ENCODE measurements at regions not wholly inside any gene's neighbourhood (a gene's known extent, or its start where the extent isn't known, plus 50 kb on each side); places are given as distances from the start of the nearest gene placed in this dataset.
"Not testable (repeated sequence)": the region's sequence is repeated elsewhere in the genome, so short reads cannot be mapped to it uniquely, and the experiment has no call there.

- H3K4me3 ChIP-seq (ENCODE audit: low read depth, low read length) = no peak overlapping the region
- H3K27me3 ChIP-seq (ENCODE audit: control insufficient read depth, insufficient read depth, low read length) = no peaks in the 10 kb centered on the region
- FAIRE-seq (peak; percentile 32), DNase-seq (ENCODE audit: low read depth) (peak; percentile 44)
- H3K36me3 ChIP-seq (ENCODE audit: control insufficient read depth, insufficient read depth, low read length) = no peaks in the 10 kb centered on the region
- TF ChIP-seq CTCF (IDR thresholded peaks at IDR 0.05; ENCODE audit: insufficient read depth, low read length, severe bottlenecking) = no peak
These were observed 337.8 kb upstream of the CDH5 start for GRCh38 chr16:66028510-66029216.

- FAIRE-seq (no peak), DNase-seq (ENCODE audit: low read depth) (no peak)
- TF ChIP-seq CTCF (IDR thresholded peaks at IDR 0.05; ENCODE audit: insufficient read depth, low read length, severe bottlenecking) = no peak
- no peak overlapping the region for H3K4me3 ChIP-seq (ENCODE audit: low read depth, low read length)
- no peaks in the 10 kb centered on the region for H3K36me3 ChIP-seq (ENCODE audit: control insufficient read depth, insufficient read depth, low read length)
- H3K27me3 ChIP-seq (ENCODE audit: control insufficient read depth, insufficient read depth, low read length) = no peaks in the 10 kb centered on the region
These were observed 339.6 kb upstream of the CDH5 start for GRCh38 chr16:66026787-66027330.

- peak; percentile 56 for TF ChIP-seq CTCF (IDR thresholded peaks at IDR 0.05; ENCODE audit: insufficient read depth, low read length, severe bottlenecking)
- no peaks in the 10 kb centered on the region for H3K27me3 ChIP-seq (ENCODE audit: control insufficient read depth, insufficient read depth, low read length)
- no peaks in the 10 kb centered on the region for H3K36me3 ChIP-seq (ENCODE audit: control insufficient read depth, insufficient read depth, low read length)
- H3K4me3 ChIP-seq (ENCODE audit: low read depth, low read length) = no peak overlapping the region
- DNase-seq (ENCODE audit: low read depth) = no peak
- no peak for FAIRE-seq
These were observed 340.3 kb upstream of the CDH5 start for GRCh38 chr16:66026211-66026610.

- FAIRE-seq (no peak), DNase-seq (ENCODE audit: low read depth) (no peak)
- no peak for TF ChIP-seq CTCF (IDR thresholded peaks at IDR 0.05; ENCODE audit: insufficient read depth, low read length, severe bottlenecking)
- no peaks in the 10 kb centered on the region for H3K36me3 ChIP-seq (ENCODE audit: control insufficient read depth, insufficient read depth, low read length)
- no peaks in the 10 kb centered on the region for H3K27me3 ChIP-seq (ENCODE audit: control insufficient read depth, insufficient read depth, low read length)
- H3K4me3 ChIP-seq (ENCODE audit: low read depth, low read length) = no peak overlapping the region
These were observed 340.7 kb upstream of the CDH5 start for GRCh38 chr16:66025751-66026150.

- not testable (repeated sequence) for DNase-seq (ENCODE audit: low read depth); H3K36me3 ChIP-seq (ENCODE audit: control insufficient read depth, insufficient read depth, low read length); H3K27me3 ChIP-seq (ENCODE audit: control insufficient read depth, insufficient read depth, low read length); FAIRE-seq; H3K4me3 ChIP-seq (ENCODE audit: low read depth, low read length)
These were observed 341.9 kb upstream of the CDH5 start for GRCh38 chr16:66024567-66024966.

- Histone ChIP-seq H3K4me3 (ENCODE audit: low read depth, low read length) (no peak overlapping the region), H3K27me3 (ENCODE audit: control insufficient read depth, insufficient read depth, low read length) (no peaks in the 10 kb centered on the region), H3K36me3 (ENCODE audit: control insufficient read depth, insufficient read depth, low read length) (no peaks in the 10 kb centered on the region)
- FAIRE-seq (peak; percentile 7), DNase-seq (ENCODE audit: low read depth) (no peak)
- TF ChIP-seq CTCF (IDR thresholded peaks at IDR 0.05; ENCODE audit: insufficient read depth, low read length, severe bottlenecking) = no peak
These were observed 343.0 kb upstream of the CDH5 start for GRCh38 chr16:66023481-66023880.

Measured in bronchial epithelial cell (primary cell).